Choroid plexus epithelial cell (primary cell): ENCODE measurements at regions not wholly inside any gene's neighbourhood (a gene's known extent, or its start where the extent isn't known, plus 50 kb on each side); places are given as distances from the start of the nearest gene placed in this dataset.

Experiments
- DNase-seq: peaks from one replicate; pipeline ENCODE4 v3.0.0-alpha.2; 2010; ENCODE audit warnings: low read depth
- H3K4me3 ChIP-seq: 2 replicates; pipeline ENCODE4 v1.5.1; 2011; ENCODE audit warnings: low read depth, mild to moderate bottlenecking, control low read depth, low read length, moderate library complexity
- CTCF ChIP-seq: conservative IDR thresholded peaks from 2 replicates; pipeline ENCODE4 v1.5.1; 2011; ENCODE audit warnings: low read depth, mild to moderate bottlenecking, control low read depth, inconsistent platforms, low read length, moderate library complexity

GRCh38 chr9:2465921-2466460 lies 155.6 kb upstream of the VLDLR start:
- peak; percentile 63 for DNase-seq
- no peak overlapping the region for H3K4me3 ChIP-seq
- no peak for TF ChIP-seq CTCF

GRCh38 chr9:2466703-2467102 lies 154.9 kb upstream of the VLDLR start:
- TF ChIP-seq CTCF: no peak
- H3K4me3 ChIP-seq: no peak overlapping the region
- no peak for DNase-seq

- TF ChIP-seq CTCF: no peak
- DNase-seq: peak; percentile 74
- no peak overlapping the region for H3K4me3 ChIP-seq
These were observed 151.8 kb upstream of the VLDLR start for GRCh38 chr9:2469681-2470221.

GRCh38 chr9:2473681-2474080 lies 147.9 kb upstream of the VLDLR start:
- DNase-seq: no peak
- H3K4me3 ChIP-seq: no peak overlapping the region
- no peak for TF ChIP-seq CTCF

GRCh38 chr9:2477755-2478154 lies 143.8 kb upstream of the VLDLR start:
- no peak overlapping the region for H3K4me3 ChIP-seq
- DNase-seq: peak; percentile 45
- TF ChIP-seq CTCF: no peak

GRCh38 chr9:2478421-2478820 lies 143.2 kb upstream of the VLDLR start:
- no peak overlapping the region for H3K4me3 ChIP-seq
- no peak for DNase-seq

More at GRCh38 chr9:2478421-2478820, 143.2 kb upstream of the VLDLR start:
- no peak for TF ChIP-seq CTCF
